H1 (cell line): ENCODE measurements at regions not wholly inside any gene's neighbourhood (a gene's known extent, or its start where the extent isn't known, plus 50 kb on each side); places are given as distances from the start of the nearest gene placed in this dataset.

Experiments
- GTF2F1 ChIP-seq: IDR thresholded peaks from 2 replicates; pipeline ENCODE4 v1.6.1; 2012; ENCODE audit warnings: low read depth, low read length, improper control_type of control experiment, borderline replicate concordance
- TAF1 ChIP-seq: IDR thresholded peaks from 2 replicates; pipeline ENCODE4 v1.6.1; 2011; ENCODE audit warnings: mild to moderate bottlenecking, low read depth, low read length

DNA sequence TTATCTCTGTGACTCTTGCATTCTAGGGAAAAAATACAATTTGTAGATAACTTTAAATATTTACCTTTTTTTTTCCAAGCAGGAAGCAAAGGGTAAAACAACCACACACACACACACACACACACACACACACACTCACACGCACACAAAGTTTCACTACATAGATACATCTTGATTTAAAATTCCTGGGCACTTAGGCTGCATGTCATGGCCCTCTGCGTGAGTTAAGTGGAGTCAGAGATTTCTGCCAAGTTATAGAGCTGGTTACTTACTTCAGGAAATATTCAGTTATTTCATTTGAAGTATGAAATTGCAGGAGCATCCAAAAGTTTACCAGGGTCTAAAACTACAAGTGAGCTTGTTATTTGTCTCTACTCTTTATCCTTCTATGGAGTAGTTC, 612.0 kb downstream of the IRS1 start (continued):
- TF ChIP-seq GTF2F1 (no peak), TAF1 (no peak)
